Hematopoietic multipotent progenitor cell treated with erythropoietin and hydrocortisone succinate and interleukin-3 and kit ligand, for 8 days (in vitro differentiated cells): ENCODE measurements at regions not wholly inside any gene's neighbourhood (a gene's known extent, or its start where the extent isn't known, plus 50 kb on each side); places are given as distances from the start of the nearest gene placed in this dataset.
A peak's percentile ranks its signal among the peaks of the same experiment; 100 is the strongest.
"Not testable (repeated sequence)": the region's sequence is repeated elsewhere in the genome, so short reads cannot be mapped to it uniquely, and the experiment has no call there.

Experiments used
- DNase-seq: peaks from one replicate; pipeline ENCODE4 v3.0.0-alpha.2; 2015

DNA sequence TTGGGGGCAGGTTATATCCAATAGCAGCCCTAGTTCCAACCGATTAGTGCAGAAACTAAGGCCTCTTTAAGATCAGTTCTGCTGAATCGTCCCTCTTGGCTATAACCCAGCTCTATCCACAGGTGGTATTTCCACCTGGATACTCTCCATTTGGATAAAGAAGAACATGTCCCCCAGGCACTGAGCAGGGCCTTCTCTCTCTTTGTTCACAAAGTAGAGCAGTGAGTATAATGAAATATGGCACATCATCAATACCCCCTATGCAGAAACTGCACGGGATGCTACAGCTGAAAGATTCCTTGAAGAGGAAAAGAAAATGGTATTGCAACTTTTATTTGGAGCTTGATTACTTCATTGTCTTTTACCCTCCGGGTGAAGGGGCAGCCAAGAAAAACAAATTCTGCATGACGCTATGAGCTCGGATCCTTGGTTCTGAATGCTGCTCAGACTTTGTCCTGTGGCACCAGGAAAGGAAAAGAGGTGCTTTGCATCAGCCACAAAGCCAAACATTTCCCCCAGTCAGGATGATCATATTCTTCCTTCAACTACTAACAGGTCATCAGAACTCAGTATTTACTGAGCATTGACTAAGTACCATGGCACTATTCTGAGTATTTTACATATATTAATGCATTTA, 399.7 kb downstream of the NPIPA8 start:
- no peak for DNase-seq

DNA sequence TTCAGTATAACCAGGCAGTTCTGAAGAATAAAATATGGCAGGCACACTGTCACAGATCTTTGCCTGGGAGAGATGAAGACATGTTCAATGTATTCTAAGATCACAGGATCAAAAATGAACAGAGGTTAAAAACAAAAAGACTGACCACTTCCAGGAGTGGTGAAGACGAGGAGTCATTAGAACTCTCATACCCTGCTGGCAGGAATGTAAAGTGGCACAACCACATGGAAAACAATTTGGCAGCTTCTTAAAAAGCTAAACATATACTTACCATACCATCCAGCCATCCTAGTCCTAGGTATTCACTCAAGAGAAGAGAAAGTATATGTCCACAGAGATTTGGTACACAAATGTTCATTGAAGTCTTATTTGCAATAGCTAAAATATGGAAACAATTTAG, 406.3 kb downstream of the NPIPA8 start:
- DNase-seq = no peak

DNA sequence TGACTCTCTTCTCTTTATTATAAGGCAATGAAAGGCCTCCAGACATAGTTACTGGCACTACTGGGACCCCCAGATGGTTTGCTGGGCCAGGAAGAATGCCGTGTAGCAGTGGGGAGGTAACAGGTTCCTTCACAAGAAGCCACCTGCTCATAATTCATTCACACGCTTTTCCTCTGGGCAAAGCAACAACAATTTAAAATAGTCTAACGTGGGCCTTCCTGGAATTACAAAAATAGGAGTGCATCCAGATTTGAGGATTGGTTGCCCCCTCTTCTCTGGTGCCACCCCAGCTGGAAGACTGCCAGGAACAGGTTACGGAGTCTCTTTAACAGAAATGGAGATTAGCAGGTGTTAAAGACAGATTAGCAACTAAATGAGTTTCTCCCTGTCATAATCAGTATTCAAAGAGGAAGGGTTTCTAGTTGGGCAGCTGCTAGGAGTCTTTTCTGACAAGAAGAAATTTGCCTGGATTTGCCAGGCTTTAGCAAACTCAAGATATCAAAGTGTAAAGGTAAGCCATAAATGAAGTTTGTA, 409.6 kb downstream of the NPIPA8 start:
- DNase-seq = peak; percentile 31

DNA sequence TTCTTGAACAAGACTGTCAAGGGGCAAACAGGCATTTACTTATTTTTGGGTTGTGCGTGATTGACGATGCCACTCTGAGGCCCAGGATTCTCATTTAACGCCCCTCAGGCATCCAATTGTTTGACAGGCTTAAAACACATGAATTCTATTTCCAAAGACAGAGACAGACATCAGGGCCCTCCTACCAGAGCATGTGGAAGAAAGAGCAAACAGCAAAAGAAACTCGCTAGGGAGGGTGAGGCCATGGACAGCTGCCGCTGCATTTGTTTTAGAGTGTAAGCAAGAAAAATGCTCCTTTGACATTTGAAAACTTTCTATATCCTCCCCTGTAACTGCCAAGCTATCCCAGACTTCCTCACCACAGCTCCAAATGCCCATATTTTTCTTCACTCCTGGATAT, 410.1 kb downstream of the NPIPA8 start:
- DNase-seq = no peak

DNA sequence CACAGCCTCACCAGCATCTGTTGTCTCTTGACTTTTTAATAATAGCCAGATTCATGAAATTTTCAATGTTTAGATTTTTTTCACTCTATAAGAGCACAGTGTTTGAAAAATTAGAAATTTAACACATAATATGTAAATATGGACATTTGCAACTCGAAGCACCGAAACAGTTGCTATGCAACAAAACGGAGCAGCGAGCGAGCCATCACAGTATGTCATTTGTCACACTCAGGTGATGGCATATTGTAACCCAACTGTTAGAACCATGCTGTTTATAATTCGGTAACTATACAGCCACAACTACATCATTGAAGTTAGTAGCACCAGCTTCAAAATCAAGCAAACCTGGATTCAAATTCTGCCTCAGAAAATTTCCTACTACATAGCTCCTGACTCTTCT, 410.8 kb downstream of the NPIPA8 start:
- no peak for DNase-seq

DNA sequence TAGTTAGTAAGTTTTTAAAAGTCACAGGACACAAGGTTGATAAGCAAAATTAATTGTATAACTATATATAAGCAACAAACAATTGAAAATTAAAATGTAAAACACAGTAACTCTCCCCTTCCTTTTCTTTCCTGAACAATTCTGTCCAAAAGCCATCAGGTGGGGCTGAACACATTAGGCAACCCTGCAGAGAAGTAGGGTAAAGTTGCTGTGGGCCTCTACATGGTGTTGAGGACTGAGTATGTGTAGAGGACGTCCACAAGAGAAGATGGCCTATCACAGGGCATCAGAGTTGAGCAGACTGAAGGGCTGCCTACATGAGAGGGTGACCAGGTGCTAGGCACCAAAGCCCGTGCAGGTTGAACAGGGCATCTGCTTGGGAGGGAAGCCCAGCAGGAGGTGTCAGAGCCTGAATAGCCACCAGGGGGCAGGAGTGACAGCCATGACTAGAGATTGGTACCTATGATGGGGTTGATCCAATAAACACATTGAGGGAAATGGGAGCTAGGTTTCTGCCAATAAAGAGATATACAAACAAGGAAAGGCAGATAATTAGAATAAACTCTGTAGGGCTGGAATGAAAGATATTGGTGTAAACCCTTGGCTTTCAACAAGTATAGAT, 415.1 kb downstream of the NPIPA8 start:
- DNase-seq = peak; percentile 67

DNA sequence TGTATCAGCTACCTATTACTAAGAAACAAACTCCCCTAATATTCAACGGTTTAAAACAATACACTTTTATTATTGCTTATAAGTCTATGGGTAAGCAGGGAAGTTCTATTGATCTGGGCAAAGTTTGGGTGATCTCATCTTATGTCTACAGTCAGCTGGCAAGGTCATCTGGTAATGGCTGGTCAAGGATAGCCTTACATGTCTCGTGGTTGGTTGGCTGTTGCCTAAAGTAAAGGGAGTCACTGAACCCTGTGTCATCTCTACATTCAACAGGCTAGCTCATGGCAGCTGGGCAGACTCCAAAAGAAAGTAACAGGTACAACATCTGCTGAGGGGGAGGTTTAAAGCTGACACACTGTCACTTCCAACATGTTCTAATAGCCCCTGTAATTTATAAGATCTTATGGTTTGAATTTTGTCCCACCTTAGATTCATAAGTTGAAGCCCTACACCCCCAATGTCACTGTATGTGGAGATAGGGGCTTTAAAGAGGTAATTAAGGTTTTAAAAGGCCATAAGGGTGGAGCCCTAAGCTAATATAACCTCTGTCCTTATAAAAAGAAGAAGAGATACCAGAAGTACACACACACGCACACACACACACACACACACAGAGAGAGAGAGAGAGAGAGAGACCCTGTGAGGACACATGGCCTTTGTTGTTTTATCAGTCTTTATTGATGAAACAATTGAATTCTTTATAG, 419.1 kb downstream of the NPIPA8 start:
- no peak for DNase-seq

DNA sequence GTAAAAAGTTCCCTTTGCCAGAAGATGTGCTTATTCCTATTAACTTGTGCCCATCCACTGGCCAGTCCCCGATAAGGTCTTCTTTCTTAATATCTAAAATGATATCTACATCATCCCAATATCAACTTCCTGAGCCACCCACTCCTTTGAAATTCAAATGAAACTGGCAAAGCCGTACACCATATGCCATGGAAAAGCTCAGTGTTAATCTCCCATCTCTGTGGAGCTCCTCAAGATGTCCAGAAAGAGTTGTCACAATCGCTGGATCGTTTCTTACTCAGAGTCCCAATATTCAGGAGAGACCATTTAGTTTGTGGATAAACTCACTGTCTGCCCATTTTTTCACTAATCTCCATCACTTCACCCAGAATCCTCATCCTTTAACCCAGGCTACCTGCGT, 420.7 kb downstream of the NPIPA8 start:
- no peak for DNase-seq

DNA sequence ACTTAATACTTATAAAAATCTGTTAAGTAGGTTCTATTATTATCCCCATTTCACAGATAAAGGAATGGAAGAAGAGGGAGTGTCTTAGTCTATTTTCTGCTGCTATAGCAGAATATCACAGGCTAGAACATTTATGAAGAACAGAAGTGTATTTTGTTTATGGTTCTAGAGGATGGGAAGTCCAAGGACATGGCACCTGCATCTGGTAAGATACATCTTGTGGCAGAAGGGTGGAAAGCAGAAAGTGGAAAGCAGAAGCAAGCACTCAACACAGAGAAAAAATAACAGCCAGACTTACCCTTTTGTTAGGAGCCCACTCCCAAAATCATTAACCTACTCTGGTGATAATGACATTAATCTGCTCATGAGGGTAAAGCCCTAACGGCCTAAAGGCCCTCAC, 422.4 kb downstream of the NPIPA8 start:
- no peak for DNase-seq

DNA sequence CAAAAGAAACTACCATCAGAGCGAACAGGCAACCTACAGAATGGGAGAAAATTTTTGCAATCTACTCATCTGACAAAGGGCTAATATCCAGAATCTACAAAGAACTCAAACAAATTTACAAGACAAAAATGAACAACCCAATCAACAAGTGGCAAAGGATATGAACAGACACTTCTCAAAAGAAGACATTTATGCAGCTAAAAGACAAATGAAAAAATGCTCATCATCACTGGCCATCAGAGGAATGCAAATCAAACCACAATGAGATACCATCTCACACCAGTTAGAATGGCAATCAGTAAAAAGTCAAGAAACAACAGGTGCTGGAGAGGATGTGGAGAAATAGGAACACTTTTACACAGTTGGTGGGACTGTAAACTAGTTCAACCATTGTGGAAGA, 425.0 kb downstream of the NPIPA8 start:
- not testable (repeated sequence) for DNase-seq

DNA sequence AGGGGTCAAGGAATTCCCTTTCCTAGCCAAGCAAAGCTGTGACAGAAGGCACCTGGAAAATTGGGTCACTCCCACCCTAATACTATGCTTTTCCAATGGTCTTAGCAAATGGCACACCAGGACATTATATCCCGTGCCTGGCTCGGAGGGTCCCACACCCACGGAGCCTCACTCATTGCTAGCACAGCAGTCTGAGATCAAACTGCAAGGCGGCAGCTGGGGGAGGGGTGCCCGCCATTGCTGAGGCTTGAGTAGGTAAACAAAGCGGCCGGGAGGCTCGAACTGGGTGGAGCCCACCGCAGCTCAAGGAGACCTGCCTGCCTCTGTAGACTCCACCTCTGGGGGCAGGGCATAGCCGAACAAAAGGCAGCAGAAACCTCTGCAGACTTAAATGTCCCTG, 429.9 kb downstream of the NPIPA8 start:
- DNase-seq = not testable (repeated sequence)

DNA sequence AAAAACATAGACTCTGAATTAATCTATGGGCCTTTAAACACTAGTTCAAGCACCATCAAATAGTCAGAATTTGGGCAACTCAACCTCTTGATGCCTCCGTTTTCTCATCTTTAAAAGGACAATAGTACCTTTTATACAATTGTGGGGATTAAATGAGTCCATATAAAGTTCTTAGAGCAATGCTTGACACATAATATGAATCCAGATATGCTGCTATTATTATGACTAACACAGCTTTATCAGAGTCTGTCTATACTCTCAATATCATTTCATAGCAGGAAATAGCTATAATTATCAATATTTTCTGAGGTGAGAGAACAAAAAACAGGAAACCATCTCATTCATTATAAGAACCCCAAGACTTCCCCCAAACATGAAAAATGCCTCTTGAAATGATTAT, 430.5 kb upstream of the XYLT1 start:
- no peak for DNase-seq

DNA sequence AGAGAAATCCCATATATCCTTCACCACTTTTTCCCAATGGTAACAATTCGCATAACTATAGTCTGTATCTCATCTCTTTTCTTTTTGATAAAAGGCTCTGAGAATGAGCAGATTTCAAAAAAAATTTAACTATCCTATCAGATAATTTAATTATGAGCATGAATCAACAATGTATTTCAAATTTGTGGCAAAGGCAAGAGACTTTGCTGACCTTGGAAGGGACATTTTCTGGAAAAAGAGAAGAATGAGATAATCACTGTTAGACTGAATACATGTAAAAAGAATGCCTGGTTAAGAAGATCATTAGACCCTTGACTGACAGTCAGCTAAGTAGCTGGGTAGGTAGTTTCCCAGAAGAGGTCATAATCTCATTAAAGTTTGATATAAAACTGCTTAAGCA, 428.4 kb upstream of the XYLT1 start:
- DNase-seq = no peak

DNA sequence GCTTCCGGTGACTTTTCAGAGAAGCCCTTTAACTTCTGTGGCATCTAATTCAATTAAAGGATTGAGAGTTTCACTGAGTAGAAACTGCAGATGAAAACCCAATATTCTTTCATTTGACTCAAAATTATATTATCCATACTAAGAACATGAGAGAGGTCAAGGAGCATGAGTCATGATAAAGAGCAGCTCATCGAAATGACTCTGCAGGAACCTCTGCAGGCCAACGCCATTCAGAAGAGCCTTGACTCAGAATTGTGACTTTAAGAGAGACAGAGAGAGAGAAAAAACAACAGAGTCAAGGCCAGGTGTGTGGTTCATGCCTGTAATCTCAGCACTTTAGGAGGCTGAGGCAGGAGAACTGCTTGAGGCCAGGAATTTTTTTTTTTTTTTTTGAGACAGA, 417.2 kb upstream of the XYLT1 start:
- DNase-seq = no peak

DNA sequence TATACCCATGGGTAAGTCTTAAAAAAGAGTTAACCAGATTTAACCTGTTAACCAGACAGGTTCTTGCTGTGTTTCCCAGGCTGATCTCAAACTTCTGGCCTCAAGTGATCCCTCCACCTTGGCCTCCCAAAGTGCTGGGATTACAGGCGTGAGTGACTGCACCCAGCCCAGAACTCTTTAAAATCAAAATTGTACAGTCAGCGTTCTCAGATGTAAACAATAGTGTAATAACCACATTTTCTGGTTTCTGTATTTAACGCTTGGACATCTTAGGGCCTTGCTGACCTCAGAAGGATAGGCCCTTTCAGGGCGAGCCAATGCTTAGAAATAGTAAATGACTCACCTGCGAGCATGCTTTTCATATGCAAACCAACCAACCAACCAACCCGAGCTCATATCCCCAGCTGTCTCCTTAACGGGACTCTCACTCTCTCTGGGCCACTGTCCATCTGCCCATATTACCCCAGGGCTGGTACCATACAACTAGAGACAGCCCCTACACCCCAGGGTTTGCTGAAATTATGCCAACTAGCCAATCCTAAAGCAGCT, 415.0 kb upstream of the XYLT1 start:
- no peak for DNase-seq

DNA sequence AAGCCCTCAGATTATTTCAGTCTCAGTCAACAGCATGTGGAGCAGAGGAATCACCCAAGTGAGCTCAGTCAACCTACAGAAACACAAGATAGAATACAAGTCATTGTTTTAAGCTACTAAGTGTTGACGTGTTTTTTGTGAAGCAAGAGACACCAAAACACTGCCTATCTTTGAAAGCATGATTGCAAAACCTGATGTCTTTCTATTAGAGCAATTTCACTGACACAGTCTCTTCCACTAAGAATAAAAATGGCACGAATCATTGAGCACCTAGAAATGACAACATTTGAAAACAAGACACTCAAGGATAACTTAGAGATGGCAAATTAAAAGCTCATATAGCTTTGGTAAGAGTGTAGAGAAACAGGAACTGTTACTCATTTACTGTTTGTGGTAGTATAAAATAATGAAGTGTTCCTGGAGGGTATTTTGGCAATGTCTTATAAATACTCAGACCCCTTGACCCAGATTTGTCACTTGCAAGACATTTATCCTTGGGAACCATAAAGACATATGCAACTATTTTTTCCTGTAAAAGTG, 407.1 kb upstream of the XYLT1 start:
- DNase-seq = no peak

DNA sequence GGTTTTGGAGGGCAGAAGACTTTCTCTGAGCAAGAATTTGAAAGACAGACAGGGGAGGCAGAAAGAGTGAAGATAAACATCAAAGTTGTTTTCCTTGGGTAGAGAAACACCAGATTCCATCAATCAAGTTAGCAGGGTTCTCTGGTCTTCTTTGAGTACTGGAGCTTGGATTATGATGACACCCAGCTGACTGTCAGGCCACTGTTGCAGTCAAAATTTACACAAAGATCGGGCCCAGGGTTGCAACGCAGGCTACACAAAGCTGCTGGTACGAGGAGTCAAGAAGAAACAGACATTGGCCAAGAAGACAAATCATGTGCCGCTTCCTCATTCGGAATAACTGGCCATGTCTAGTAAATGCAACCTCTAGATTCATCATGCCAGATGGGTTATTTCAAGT, 396.2 kb upstream of the XYLT1 start:
- DNase-seq = no peak

DNA sequence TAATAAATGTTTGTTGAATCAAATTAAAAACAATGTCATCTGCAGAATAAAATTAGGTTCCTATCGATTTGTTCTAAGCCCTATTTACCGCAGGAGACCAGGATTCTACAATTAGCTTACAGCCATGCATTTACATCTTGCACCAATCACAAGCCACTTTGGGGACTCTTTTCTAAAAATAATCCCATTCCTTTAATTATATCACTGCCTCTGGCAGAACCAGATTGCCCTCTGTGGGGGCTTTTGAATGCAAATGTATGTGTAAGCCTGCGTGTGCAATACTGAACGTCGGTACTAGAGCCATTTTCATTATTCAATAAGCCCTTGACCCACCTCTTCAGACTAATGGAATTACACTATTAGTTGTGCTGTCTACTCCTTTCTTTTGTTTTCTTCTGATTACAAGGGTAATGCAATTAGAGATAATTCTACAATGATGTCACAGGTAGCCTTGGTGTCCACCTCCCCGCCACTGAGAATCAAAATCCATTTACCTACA, 391.3 kb upstream of the XYLT1 start:
- DNase-seq = no peak

DNA sequence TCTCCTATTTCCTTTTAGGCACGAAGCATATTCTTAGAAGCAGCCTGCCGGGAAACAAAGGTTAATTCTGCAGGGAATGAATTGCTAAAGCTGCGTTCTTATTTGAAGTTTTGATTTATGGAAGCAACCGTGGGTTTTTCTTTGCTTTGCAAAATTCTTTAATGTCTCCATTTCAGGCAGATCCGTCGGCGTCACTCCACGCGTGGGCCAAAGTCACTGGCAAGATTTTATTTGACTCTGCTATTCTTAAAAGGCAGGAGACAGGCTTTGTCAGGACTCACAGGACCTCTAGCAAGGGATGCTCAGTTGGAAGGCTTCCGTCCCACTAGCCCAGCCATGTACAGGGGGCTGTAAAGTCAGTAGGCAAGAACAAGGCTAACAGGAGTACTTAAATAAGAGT, 387.3 kb upstream of the XYLT1 start:
- DNase-seq = no peak

DNA sequence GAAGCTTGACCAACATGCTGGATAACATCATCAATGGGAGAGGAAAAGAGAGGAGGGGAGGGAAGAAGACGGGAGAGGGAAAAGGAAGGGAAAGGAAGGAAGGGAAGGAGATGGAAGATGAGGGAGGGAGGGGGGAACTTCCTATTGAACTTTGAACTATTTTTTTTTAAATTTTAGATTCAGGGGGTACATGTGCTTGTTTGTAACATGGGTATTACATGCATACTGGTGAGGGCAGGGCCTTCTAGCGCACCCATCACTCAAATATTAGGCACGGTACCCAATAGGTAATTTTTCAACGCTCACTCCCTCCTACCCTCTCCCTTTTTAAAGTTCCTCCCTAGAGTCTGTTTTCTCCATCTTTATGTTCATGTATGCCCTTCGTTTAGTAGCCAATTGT, 383.2 kb upstream of the XYLT1 start:
- no peak for DNase-seq

DNA sequence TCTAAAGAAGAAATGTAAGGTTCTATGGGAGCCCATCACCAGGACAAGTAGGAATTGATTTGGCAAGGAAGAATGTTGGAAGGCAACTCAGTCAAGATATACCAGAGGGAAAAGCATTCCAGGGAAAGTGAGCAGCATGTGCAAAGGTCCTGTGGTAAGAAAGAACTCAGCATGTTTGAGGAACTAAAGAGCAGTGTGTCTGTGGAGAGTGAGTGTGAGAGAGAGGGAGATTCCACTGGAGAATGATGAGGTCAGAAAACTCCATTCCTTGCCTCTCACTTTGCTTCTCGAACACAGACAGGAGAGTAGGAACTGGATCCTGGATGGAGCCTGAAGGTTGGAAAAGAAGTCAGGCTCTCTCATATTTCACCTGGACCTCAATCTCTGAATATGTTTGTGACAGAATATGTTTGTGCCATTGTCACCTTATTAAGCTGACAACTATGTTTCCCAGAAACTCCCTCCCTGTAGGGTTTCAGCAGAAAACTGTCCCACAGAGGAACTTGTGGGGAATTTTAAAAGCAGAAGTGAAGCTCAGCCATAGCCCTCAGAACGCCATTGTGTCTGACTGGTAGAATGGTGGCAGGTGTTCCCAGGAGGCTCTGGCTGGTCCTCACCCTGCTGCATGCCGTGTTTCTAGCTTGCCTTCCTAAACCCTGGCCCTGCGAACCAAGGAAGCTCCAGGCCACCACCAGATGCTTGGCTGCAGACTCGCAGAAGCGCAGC, 382.4 kb upstream of the XYLT1 start:
- no peak for DNase-seq

DNA sequence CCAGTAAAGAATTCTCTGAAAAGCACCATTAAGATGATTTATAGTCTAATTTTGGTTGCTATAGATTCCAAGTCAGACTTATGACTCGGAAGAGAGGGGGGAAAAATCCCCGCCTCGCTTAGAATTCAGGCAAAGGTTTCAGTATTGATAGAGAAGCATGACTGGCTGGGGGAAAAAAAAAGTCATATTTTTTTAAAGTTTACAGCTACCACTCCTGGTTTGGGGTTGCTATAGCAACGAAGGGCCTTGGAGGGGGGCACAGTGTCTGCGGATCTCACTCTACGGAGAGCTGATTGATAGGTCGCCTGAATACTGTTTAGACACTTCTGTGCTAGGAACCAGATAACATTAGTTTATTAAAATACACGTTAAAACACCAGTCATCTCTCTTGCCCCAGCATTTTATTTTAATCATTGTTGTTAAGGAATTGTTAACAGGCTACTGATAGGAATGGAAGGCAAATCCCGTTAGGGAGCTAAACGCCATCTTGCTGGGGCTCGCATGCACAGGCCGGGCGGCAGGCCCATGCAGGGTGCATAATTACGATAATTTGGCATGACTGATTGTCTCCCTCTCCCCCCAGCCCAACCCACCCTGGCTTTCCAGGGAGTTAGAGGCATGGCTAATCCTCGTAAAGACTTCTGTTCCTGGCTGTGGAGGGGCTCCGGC, 380.0 kb upstream of the XYLT1 start:
- DNase-seq = no peak
